ENCODE measurements at regions not wholly inside any gene's neighbourhood (a gene's known extent, or its start where the extent isn't known, plus 50 kb on each side); places are given as distances from the start of the nearest gene placed in this dataset.

DNA sequence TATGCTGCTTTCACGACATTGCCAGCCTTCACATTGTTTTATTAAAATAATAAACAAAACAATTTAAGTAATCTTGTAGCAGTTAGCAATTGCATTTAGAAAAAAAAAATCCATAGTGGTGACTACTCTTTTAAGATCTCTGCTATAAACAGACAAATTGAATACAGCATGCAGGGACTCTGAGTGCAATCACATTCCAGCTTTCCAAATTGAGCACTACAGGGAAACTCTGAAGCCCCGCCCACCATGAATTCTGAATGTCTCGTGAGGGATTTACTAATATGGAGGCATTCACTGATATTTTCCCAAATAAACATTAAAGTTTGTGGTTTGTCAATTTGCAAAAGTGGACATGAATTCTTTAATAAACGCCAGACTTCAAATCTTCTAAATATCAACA, 698.8 kb downstream of the LIG4 start:
- DNase-seq (ENCODE audit: low read depth in 1 of 2, low spot score in 1 of 2), result no peak

DNA sequence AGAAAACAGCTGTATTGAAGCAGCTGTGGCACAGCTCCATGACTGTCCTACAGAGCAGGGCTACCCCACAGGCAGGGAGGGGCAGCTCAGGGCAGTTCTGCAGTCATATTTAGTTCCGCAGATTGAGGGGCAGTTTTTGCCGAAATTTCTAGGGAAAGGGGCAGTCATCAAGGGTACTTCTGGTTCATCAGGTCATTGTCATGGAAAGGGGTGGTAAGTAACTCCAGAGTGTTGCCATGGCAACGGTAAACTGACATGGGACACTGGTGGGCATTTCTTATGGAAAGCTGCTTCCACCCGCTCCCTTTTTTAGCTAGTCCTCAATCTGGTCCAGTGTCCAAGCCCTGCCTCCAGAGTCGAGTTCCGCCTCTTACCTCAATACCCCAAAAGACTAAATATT, 702.8 kb downstream of the LIG4 start:
- DNase-seq (ENCODE audit: low read depth in 1 of 2, low spot score in 1 of 2), result no peak

DNA sequence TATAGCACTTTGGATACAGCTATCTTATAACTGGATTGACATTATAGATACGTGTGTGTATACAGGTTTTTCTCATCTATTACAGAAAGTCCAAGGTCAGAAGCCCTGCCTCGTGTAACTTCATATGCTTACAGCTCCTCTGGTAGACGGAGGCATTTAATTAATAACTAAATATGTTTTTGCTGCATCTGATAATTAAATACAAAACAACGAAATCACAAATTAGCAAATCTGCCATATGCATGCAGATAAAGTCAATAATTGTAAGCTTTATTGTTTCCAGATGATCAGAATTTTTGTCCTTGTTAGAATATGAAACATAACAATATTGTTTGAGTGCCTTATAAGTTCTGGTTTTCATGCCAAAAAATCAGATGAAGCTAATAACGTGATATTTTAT, 717.7 kb downstream of the LIG4 start:
- DNase-seq (ENCODE audit: low read depth in 1 of 2, low spot score in 1 of 2), result no peak

DNA sequence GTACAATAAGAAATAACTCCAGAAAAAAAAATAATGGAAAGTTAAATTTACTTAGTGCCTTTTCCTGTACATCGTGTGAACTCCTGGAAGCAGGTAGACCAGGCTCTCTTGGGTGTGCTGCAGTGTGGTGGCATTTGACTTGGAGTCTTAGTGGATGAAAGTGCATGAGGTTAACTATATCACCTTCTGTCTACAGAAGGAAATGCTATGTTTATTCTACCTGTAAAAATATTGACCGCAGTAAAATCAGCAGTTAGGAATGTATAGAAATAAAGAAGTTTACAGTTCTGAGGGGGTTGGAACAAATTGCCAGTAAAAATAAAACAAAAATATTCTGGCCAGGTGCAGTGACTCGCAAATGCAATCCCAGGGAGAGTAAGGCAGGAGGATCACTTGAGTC, 722.1 kb downstream of the LIG4 start:
- no peak for DNase-seq (ENCODE audit: low read depth in 1 of 2, low spot score in 1 of 2)

DNA sequence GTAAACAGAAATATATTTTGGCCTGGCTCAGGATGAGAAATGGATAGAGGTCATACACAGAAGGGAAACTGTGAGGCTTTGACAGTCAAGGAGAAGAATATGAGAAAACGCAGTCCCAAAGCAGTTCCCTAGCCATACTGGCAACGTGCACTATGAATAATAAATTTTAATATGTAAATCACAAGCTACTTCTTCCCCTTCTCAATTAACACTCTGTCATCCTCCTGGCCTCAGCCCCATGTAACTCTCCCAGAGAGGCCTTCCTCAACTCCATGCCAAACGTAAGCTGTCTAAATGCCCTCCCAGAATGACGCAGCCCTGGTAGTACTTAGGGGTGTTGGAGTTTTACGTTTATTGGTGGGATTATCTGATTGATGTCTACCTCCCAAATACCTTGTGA, 732.6 kb downstream of the LIG4 start:
- no peak for DNase-seq (ENCODE audit: low read depth in 1 of 2, low spot score in 1 of 2)

DNA sequence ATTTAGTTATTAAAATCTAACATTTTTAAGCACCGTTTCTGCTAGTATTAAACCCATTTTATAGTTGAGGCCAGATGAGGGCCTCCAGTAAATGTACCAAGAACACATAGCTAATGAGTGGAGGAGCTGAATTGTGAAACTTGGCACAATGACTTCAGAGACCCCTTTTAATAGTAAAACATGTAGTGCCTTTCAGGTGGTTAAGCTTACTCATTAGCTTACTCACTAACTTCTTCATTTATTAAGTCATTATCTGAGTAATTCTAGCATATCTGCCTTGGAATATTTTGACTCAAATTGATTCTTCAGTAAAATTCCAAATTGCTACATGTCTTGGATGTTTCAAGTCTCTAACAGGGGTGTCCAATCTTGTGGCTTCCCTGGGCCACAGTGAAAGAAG, 735.2 kb downstream of the LIG4 start:
- DNase-seq (ENCODE audit: low read depth in 1 of 2, low spot score in 1 of 2), result no peak

DNA sequence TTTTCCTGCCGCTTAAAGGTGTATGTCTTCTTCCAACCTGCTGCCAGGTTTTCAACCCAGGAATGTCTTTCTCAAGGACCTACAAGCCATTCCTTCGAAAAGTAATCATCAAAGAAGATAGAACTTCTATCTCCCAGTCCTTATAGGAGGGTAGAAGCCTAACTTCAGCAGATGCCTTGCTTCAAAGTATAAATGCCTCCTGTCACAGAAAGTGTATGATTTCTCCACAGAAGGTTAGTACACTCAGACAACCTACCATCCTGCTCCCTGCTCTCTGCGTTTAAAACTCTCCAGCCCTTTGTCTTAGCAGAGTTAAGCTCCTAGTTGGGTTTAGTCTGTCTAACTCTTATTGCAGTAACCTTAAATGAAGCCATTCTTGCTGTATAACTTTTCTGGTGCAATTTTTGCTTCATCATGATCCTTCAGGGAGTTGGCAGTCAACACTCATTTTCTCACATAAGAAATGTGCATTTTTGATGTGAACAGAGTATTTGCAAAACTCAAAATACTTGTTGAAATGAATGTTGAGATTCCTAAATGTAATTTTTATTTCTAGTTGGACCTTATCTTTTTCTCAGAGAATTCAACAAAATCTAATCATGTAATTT, 737.5 kb downstream of the LIG4 start:
- DNase-seq (ENCODE audit: low read depth in 1 of 2, low spot score in 1 of 2), result no peak

DNA sequence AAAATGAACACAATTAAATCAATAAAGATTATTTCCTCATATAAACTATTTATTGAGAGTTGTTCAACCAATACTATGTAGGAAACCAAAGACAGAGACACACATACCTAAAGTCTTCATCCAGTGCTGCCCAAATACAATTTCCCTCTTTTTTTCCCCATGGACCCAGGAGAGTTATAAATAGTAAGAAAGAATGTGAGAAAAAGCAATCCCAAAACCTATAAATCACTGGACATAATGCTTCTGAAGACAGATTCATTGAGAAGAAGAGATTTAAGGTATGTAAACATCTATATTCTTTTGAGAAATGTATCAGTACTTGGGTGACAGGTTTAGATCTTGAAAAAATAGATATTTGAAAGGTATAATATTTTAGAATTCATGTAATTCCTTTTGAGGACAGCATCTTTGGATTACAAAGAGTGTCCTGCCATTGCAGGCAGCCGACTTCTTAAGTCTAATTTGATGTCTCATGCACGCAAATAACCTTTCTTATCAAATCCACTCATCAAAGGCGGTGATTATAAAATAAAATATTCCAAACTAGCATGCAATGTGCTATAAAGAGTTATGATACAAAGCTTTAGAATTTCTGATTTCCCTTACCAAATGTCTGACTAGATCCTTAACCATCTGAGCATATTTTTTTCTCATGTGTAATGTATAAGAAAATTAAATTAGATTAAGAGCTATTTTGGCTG, 739.4 kb downstream of the LIG4 start:
- no peak for DNase-seq (ENCODE audit: low read depth in 1 of 2, low spot score in 1 of 2)

DNA sequence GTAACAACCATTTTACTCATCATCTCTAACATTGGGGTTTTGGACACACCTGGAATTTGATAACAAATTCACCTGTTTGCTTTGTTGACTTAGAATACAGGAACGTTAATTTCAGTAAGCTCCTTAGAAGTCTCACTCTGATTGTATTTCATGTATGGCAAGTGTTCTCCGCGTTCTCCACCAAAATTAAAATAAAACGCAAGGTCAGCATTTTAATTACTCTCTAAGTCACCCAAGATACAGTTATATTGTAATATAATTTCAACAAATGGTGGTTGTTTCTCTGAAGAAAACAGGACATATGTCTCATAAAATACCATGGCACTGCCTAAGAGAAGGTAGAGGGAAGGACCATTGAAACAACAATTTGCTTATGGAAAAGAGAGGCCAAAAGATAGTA, 742.1 kb downstream of the LIG4 start:
- no peak for DNase-seq (ENCODE audit: low read depth in 1 of 2, low spot score in 1 of 2)

DNA sequence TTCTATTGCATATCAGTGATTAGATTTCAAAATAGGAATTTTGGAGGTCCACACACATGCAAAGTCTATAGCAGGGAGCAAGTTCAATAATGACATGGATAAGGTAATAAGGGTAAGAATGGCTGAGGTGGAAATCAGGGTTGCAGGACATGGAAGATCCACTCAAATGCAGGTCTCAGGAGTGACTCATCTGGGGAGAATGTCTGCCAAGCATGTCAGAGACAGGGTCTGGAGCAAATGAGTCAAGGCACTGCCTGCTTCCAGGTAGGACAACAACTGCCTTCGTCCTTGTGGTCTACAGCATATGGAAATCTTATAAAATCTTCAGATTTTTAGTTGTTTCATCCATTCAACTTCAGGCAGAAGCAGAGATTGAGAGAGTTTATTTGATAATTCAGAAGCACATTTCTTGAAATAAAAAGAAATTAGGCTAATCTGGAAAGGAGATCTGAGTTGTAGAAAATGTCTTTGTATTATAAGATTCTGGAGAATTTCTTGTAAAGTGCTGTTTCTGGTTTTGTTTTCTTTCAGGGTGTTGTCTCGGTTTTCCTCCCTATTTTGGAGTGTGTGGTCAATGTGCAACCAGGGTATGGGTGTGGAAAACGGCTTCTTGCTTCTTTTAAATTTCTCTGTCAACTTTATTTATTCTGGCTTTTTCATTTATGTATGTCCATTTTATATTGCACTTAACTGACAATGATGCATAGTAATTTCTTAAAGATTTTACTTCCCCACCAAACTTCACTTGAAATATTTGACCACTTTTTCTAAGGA, 748.8 kb downstream of the LIG4 start:
- no peak for DNase-seq (ENCODE audit: low read depth in 1 of 2, low spot score in 1 of 2)

DNA sequence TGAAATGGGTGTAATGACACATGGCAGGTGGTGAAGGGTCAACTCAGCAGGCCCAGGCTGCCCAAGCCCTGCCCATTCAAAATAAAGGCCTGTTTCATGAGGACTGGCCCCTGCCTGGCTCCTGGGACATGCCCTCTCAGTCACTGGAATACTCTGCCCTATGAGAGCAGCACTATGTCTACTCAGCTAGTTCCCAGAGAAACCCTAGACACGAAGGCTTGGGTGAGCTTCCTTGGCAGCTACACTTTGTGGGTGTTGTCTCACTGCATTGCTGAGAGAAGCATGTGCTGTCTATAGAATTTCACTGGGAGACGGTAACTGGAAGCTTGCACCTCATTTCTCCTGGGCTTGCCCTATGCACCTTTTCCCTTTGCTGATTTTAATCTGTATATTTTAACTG, 752.8 kb downstream of the LIG4 start:
- DNase-seq (ENCODE audit: low read depth in 1 of 2, low spot score in 1 of 2), result no peak

DNA sequence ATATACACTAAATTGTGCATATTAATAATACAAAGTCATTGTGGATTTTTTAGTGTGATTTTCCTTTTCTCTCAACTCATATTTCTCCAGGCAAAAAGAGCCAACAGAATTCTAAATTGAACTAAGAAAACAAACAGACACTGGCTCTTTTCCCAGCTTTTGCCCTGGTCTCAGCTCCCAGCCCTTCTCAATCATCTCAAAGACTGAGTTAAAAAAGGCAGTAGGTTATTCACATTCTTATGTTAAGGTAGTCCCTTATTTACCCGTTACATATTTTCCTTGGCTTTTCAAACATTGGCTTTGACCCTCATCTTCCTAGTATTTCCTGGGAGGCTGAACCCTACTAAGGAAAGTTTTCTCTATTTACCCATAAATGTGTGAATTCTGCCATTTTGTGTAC, 753.6 kb downstream of the LIG4 start:
- DNase-seq (ENCODE audit: low read depth in 1 of 2, low spot score in 1 of 2), result no peak

DNA sequence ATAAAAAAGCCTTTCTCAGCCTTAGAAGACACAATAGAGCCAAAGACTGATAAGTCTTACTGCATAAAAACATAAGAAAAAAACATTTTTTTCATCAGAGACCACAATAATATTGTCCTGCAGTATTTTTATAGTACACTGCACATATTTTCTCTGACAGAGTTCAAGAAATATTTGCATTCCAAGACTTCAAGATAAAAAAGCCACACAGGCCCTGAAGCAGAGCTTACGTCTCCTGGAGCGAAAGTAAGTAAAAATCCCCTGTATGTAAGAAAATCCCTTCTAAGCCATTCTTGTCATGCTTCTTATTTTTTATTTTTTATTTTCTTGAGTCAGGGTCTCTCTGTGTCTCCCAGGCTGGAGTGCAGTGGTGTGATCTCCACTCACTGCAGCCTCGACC, 755.9 kb downstream of the LIG4 start:
- no peak for DNase-seq (ENCODE audit: low read depth in 1 of 2, low spot score in 1 of 2)

DNA sequence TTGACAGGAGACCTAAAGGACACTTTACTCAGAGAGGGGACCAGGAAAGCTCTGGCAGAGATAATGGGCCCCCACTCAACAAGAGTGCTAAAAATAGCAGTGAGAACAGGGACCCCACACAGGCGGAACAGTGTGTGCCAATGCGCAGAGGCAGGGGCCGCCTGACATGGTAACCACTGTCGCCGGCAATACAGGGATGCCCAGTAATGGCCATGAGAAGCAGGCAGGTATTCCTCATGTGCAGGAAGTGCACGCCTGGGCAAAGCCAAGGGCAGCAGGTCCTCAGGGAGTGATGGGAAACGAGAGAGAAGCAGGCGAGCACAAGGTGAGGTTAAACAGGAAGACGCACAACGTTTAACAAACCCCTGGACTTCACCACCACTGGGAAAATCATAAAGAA, 757.1 kb downstream of the LIG4 start:
- DNase-seq (ENCODE audit: low read depth in 1 of 2, low spot score in 1 of 2), result no peak

DNA sequence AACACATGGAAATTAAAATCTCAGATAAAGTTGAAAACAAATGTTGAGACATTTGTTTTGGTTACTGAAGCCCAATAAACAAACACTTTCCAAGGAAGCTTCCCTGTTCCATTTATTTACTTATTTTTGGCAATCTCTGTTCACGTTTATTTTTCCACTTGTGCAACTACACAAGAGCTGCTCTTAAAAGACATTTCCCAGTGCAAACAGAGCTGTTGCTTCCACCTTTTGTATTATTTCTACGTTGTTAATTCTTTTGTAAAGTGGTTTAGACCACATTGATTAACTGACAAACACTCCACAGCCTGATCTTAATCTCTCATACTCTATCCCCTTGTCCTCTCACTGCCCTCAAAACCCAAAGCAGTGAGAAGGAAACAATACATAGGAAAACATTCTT, 757.6 kb downstream of the LIG4 start:
- no peak for DNase-seq (ENCODE audit: low read depth in 1 of 2, low spot score in 1 of 2)

DNA sequence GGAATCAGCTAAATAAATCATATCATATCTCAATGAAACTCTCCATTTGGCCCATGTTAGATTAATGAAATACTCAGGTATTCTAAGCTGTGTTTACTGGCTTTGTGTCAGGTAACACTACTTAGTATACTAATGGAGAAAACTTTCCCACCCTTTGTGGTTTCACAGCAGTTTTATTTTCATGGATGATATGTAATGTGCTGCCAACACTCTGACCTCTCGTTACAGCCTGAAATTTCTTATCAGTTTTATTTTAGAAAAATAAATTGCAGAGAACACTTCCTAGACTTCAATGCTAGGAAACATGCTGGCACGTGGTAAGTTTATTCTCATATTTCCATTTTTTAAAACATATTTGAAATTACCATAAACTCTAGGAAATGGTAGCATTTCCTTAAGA, 758.9 kb downstream of the LIG4 start:
- DNase-seq (ENCODE audit: low read depth in 1 of 2, low spot score in 1 of 2), result no peak

DNA sequence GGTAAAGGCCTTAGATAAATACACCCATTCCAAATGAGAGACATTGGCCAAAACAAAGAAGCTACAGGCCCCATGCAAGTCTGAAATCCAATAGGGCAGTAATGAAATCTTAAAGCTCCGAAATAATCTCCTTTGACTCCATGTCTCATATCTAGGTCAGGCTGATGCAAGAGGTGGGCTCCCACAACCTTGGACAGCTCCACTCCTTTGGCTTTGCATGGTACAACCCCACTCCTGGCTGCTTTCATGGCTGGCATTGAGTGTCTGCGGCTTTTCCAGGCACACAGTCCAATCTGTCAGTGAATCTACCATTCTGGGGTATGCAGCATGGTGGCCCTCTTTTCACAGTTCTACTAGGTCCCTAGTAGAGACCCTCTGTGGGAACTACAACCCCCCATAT, 762.5 kb downstream of the LIG4 start:
- DNase-seq (ENCODE audit: low read depth in 1 of 2, low spot score in 1 of 2), result no peak

DNA sequence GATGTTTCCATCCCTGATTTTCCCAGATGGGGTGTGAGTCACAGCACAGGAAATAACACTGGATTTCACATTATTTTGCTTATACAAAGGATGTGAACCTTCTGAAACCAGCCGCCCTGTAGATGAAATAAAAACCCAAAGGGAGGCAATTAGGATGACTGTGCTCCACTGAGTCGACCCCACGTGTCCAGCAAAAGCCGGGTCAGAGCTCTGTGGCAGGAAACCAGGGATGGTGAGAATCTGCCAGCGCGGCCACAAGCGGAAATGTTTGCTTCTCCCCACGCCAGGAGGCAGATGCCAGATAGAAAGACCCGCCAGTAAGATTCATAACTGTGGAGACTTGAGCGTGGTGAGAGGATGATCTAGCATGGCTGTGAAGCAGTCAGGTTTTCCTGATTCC, 764.4 kb downstream of the LIG4 start:
- DNase-seq (ENCODE audit: low read depth in 1 of 2, low spot score in 1 of 2), result no peak

DNA sequence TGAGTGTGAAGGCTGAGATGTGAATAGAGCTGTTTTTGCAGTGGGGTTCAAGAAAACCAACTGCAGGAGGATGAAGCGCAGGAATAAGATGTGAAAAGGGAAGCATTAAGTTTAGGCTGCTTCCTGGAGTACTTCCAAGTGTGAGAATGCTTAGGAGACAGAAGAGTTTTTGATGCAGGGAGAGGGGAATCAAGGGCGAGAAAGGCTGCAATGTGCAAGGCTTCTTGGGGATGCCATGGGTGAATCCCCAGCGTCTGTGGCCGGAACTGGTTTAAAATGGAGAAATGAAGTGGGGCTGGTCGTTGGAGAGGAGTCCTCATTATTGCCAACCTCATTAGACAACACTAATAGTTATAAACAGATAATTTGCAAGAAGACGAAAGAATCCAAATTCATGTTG, 764.9 kb downstream of the LIG4 start:
- no peak for DNase-seq (ENCODE audit: low read depth in 1 of 2, low spot score in 1 of 2)

DNA sequence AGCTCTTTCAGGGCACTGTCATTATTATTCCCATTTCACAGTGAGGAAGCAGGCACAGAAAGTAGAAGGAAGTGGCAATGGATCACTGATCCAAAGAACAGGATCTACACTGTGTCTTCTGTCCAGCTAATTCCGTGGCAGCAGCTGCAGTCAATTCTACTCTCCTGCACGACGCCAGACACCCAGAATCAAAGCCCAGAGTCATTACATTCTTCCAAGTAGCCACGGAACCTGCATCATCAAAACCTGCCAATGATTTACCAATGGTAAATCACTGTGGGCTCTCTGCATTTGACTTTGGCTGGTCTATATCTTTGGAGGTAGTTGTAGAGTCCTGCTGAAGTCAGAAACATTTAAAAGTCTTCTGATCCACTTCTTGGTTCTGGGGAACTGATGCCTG, 767.7 kb downstream of the LIG4 start:
- DNase-seq (ENCODE audit: low read depth in 1 of 2, low spot score in 1 of 2), result no peak

DNA sequence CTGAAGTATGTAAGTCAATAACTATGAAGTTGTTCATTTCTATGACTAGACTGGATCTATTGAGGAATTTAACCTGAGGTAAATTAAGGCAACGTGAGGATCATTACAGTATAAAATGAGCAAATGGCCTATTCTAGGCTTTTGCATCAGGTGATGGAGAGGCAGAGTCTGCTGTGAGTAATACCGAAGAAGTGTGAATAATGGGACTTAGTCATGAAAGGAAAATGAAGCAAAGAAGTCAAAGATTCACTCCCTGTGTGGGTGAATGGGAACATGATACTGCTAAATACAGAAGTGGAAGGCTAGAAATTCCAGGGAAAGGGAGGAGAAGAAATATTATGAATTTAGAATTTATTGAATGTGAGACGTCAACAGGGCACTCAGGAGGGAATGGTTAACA, 774.1 kb downstream of the LIG4 start:
- DNase-seq (ENCODE audit: low read depth in 1 of 2, low spot score in 1 of 2), result no peak

DNA sequence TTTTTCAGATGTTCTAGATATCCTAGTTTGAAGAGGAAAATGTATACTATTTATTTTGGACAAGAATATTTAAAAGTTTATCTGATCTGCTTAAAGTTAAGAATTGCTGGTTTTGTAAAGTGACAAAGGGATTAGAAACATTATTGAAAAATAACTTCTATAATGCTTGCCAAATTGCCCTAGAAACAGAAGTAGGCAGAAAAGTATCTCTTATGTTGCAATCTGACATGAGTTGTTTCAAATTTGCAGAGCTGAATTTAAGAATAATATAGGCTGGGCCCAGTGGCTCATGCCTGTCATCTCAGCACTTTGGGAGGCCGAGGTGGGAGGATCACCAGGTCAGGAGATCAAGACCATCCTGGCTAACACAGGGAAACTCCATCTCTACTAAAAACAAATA, 777.1 kb downstream of the LIG4 start:
- no peak for DNase-seq (ENCODE audit: low read depth in 1 of 2, low spot score in 1 of 2)

DNA sequence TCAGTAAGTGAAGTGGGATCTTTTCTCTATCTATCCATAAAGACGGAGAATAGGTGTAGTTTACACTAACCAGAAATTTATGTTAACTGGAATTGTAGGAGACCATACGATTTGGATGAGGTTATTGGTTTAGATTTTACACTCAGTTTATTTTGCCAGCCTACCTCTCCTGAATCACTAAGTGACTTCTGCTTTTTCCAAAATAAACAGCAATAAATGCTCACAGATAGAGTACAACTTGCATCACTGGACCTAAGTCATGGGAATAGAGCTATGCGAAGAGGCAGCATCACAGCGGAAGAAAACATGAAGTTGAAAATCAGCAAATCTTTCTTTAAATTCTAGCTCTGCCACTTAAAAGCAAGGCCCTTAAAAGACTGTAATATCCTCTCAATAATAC, 781.0 kb downstream of the LIG4 start:
- DNase-seq (ENCODE audit: low read depth in 1 of 2, low spot score in 1 of 2), result no peak
